ENCODE measurements at regions not wholly inside any gene's neighbourhood (a gene's known extent, or its start where the extent isn't known, plus 50 kb on each side); places are given as distances from the start of the nearest gene placed in this dataset.

DNA sequence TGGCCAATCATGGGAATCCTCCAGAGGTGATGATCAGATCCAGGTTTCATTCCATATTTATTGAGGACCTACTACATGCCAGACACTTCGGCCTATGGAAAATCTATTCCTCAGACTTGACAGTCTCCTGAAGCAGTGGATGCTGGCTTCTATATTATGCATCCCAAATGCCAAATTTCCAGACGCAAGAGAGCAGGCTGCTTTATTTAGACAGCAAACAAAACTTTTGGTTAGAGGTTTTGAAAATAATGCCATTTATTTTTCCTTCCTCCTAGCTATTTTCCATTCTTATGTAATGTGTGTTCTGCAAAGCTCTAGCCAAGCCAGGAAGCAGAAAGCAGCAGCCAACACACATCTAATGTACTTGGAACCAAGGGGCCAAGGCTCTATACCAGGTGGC, 330.8 kb downstream of the GPAM start:
- TF ChIP-seq EP300 (IDR thresholded peaks at IDR 0.05; ENCODE audit: borderline replicate concordance in 1 of 2, control insufficient read depth in 1 of 2, low read depth in 2 of 2, low read length in 2 of 2) (no peak), EZH2 (IDR thresholded peaks at IDR 0.05; ENCODE audit: borderline replicate concordance, control insufficient read depth, low read depth, low read length) (no peak), TAF1 (IDR thresholded peaks at IDR 0.05; ENCODE audit: borderline replicate concordance, low read depth, low read length) (no peak), YY1 (IDR thresholded peaks at IDR 0.05; ENCODE audit: low read depth, low read length) (no peak), HDAC6 (IDR thresholded peaks at IDR 0.05; ENCODE audit: unreplicated experiment) (no peak), MYB (IDR thresholded peaks at IDR 0.05; ENCODE audit: borderline replicate concordance, low read depth, low read length) (no peak), GATAD2B (conservative IDR thresholded peaks at IDR 0.05; ENCODE audit: low read depth) (no peak)
- TF ChIP-seq, protein P1, sequence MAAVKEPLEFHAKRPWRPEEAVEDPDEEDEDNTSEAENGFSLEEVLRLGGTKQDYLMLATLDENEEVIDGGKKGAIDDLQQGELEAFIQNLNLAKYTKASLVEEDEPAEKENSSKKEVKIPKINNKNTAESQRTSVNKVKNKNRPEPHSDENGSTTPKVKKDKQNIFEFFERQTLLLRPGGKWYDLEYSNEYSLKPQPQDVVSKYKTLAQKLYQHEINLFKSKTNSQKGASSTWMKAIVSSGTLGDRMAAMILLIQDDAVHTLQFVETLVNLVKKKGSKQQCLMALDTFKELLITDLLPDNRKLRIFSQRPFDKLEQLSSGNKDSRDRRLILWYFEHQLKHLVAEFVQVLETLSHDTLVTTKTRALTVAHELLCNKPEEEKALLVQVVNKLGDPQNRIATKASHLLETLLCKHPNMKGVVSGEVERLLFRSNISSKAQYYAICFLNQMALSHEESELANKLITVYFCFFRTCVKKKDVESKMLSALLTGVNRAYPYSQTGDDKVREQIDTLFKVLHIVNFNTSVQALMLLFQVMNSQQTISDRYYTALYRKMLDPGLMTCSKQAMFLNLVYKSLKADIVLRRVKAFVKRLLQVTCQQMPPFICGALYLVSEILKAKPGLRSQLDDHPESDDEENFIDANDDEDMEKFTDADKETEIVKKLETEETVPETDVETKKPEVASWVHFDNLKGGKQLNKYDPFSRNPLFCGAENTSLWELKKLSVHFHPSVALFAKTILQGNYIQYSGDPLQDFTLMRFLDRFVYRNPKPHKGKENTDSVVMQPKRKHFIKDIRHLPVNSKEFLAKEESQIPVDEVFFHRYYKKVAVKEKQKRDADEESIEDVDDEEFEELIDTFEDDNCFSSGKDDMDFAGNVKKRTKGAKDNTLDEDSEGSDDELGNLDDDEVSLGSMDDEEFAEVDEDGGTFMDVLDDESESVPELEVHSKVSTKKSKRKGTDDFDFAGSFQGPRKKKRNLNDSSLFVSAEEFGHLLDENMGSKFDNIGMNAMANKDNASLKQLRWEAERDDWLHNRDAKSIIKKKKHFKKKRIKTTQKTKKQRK (IDR thresholded peaks at IDR 0.05; ENCODE audit: low read depth, low read length) = no peak
- TF ChIP-seq, protein P2, sequence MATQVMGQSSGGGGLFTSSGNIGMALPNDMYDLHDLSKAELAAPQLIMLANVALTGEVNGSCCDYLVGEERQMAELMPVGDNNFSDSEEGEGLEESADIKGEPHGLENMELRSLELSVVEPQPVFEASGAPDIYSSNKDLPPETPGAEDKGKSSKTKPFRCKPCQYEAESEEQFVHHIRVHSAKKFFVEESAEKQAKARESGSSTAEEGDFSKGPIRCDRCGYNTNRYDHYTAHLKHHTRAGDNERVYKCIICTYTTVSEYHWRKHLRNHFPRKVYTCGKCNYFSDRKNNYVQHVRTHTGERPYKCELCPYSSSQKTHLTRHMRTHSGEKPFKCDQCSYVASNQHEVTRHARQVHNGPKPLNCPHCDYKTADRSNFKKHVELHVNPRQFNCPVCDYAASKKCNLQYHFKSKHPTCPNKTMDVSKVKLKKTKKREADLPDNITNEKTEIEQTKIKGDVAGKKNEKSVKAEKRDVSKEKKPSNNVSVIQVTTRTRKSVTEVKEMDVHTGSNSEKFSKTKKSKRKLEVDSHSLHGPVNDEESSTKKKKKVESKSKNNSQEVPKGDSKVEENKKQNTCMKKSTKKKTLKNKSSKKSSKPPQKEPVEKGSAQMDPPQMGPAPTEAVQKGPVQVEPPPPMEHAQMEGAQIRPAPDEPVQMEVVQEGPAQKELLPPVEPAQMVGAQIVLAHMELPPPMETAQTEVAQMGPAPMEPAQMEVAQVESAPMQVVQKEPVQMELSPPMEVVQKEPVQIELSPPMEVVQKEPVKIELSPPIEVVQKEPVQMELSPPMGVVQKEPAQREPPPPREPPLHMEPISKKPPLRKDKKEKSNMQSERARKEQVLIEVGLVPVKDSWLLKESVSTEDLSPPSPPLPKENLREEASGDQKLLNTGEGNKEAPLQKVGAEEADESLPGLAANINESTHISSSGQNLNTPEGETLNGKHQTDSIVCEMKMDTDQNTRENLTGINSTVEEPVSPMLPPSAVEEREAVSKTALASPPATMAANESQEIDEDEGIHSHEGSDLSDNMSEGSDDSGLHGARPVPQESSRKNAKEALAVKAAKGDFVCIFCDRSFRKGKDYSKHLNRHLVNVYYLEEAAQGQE (IDR thresholded peaks at IDR 0.05; ENCODE audit: low read depth, low read length) = no peak
